ENCODE measurements at regions not wholly inside any gene's neighbourhood (a gene's known extent, or its start where the extent isn't known, plus 50 kb on each side); places are given as distances from the start of the nearest gene placed in this dataset.

GRCh38 chr2:153235516-153235915 lies 243.0 kb downstream of the RPRM start (continued):
- TF ChIP-seq ZNF331 (CRISPR knock-in tag; IDR thresholded peaks at IDR 0.05; ENCODE audit: low read depth) (no peak), JUNB (IDR thresholded peaks at IDR 0.05; ENCODE audit: unreplicated experiment) (no peak), EZH2phosphoT487 (IDR thresholded peaks at IDR 0.05; ENCODE audit: unreplicated experiment) (no peak), NANOG (IDR thresholded peaks at IDR 0.05; ENCODE audit: borderline replicate concordance) (no peak)

- H3K9me3 Mint-ChIP-seq, result no peaks in the 10 kb centered on the region; the same call in 2 of the 3 replicates
- H3K36me3 ChIP-seq (ENCODE audit: insufficient read depth), result no peaks in the 10 kb centered on the region
- H3K27me3 ChIP-seq (ENCODE audit: insufficient read depth), result no peaks in the 10 kb centered on the region
- H3K4me3 ChIP-seq, result no peak overlapping the region
- no peaks in the 10 kb centered on the region for H3F3A ChIP-seq (replicated peaks; ENCODE audit: low read depth)
- H3K27ac ChIP-seq (ENCODE audit: low read depth), result no peak overlapping the region
- TF ChIP-seq NANOG (IDR thresholded peaks at IDR 0.05; ENCODE audit: borderline replicate concordance), result no peak
- TF ChIP-seq CTCF (conservative IDR thresholded peaks at IDR 0.05; ENCODE audit: low read depth in 2 of 2), result no peak
- no peak for TF ChIP-seq ETS1 (IDR thresholded peaks at IDR 0.05)
- no peak for TF ChIP-seq ZNF331 (CRISPR knock-in tag; IDR thresholded peaks at IDR 0.05; ENCODE audit: low read depth)
- no peak for TF ChIP-seq EZH2 (IDR thresholded peaks at IDR 0.05; ENCODE audit: low read depth, unreplicated experiment)
- no peak for TF ChIP-seq STAT1 (IDR thresholded peaks at IDR 0.05; ENCODE audit: unreplicated experiment)
- TF ChIP-seq ZNF114 (CRISPR knock-in tag; IDR thresholded peaks at IDR 0.05), result no peak
- TF ChIP-seq ZNF462 (CRISPR knock-in tag; IDR thresholded peaks at IDR 0.05), result no peak
- TF ChIP-seq CREB1 (CRISPR knock-in tag; IDR thresholded peaks at IDR 0.05; ENCODE audit: low read depth), result no peak
- TF ChIP-seq EZH2phosphoT487 (IDR thresholded peaks at IDR 0.05; ENCODE audit: unreplicated experiment), result no peak
- TF ChIP-seq POLR2AphosphoS5 (IDR thresholded peaks at IDR 0.05; ENCODE audit: low read depth), result no peak
- no peak for TF ChIP-seq JUNB (IDR thresholded peaks at IDR 0.05; ENCODE audit: unreplicated experiment)
- no peak for TF ChIP-seq REST (IDR thresholded peaks at IDR 0.05; ENCODE audit: unreplicated experiment)
- no peaks in the 10 kb centered on the region for H3K79me2 ChIP-seq (replicated peaks; ENCODE audit: insufficient read depth)
- DNase-seq (ENCODE audit: low spot score) (no peak), ATAC-seq (no peak)
- H3K4me1 Mint-ChIP-seq, result no peaks in the 10 kb centered on the region
- H3K27me3 Mint-ChIP-seq (ENCODE audit: insufficient read depth, low read depth, poor library complexity), result no peaks in the 10 kb centered on the region
- no peak overlapping the region for H3K4me3 Mint-ChIP-seq
- no peaks in the 10 kb centered on the region for H3K4me1 ChIP-seq (ENCODE audit: insufficient read depth)
- no peaks in the 10 kb centered on the region for H3K9me2 ChIP-seq (ENCODE audit: insufficient read depth)
- H3K36me3 Mint-ChIP-seq (ENCODE audit: low read depth), result no peaks in the 10 kb centered on the region
- H4K20me1 ChIP-seq (replicated peaks; ENCODE audit: insufficient read depth), result no peaks in the 10 kb centered on the region
- no peak overlapping the region for H3K27ac Mint-ChIP-seq
- H3K4me2 ChIP-seq, result no peak overlapping the region
- H2AFZ ChIP-seq, result no peak overlapping the region
Observed at GRCh38 chr2:153232464-153232863, 246.1 kb downstream of the RPRM start.

Data from GM23338 (cell line).